Body of pancreas (tissue), 4 donors: ENCODE measurements at regions not wholly inside any gene's neighbourhood (a gene's known extent, or its start where the extent isn't known, plus 50 kb on each side); places are given as distances from the start of the nearest gene placed in this dataset.

ENCODE experiments used
- CTCF ChIP-seq, 7 experiments: fragments of 450-650 bp in 4 of 7; fragments of 200-600 bp in 3 of 7; sonication (generic) in 3 of 7; IDR thresholded peaks; one replicate each; pipeline ENCODE4 v1.5.1; 2016 to 2019; ENCODE audit warnings: antibody characterized with exemption in 7 of 7
- POLR2A ChIP-seq, 3 donors: fragments of 450-650 bp; IDR thresholded peaks; one replicate each; pipeline ENCODE4 v1.6.1; 2016; ENCODE audit warnings: antibody characterized with exemption in 3 of 3, mild to moderate bottlenecking in 2 of 3

GRCh38 chr13:32917504-32917903, 98.7 kb upstream of the KL start:
- TF ChIP-seq CTCF (IDR thresholded peaks at IDR 0.05), result no peak
- no peak for TF ChIP-seq POLR2A (IDR thresholded peaks at IDR 0.05)
